ENCODE measurements at regions not wholly inside any gene's neighbourhood (a gene's known extent, or its start where the extent isn't known, plus 50 kb on each side); places are given as distances from the start of the nearest gene placed in this dataset.

DNA sequence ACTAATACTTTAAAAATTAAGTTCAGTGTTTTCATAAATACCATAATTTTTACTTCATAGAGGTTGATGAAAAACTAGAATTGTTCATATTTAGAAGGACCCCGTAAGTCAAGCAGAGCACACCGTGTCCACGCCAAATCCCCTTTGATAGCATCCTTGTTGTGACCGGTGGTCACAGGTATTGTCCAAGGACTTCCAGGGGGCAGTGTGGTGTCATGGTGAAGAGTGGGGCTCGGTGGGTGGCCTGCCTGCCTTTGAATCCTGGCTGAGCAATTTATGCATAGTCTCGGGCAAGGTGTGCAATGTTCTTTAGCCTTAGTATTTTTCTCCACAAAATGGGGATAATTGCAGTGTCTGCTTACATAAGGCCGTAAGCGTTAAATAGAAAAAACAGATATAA, 169.9 kb downstream of the KTN1 start:
- Histone ChIP-seq H3K27me3 (ENCODE audit: control insufficient read depth in 5 of 5, insufficient read depth in 4 of 5, low read length in 5 of 5) (no peaks in the 10 kb centered on the region), H3K9ac (ENCODE audit: low read length in 5 of 5) (no peak overlapping the region), H3K4me1 (ENCODE audit: control insufficient read depth in 5 of 5, insufficient read depth in 5 of 5, low read length in 5 of 5) (peaks cover 0 to 11% (median 5%) of the 10 kb centered on the region in 5 donors), H3K36me3 (ENCODE audit: control insufficient read depth in 5 of 5, insufficient read depth in 5 of 5, low read length in 5 of 5) (no peaks in the 10 kb centered on the region), H3K9me3 (ENCODE audit: control insufficient read depth in 5 of 5, low read length in 5 of 5) (no peaks in the 10 kb centered on the region), H3K4me3 (ENCODE audit: low read depth in 1 of 5, low read length in 5 of 5) (no peak overlapping the region), H3K27ac (ENCODE audit: low read depth, low read length) (no peak overlapping the region)

- Histone ChIP-seq H3K9me3 (ENCODE audit: control insufficient read depth in 5 of 5, low read length in 5 of 5) (no peaks in the 10 kb centered on the region), H3K27me3 (ENCODE audit: control insufficient read depth in 5 of 5, insufficient read depth in 4 of 5, low read length in 5 of 5) (no peaks in the 10 kb centered on the region), H3K36me3 (ENCODE audit: control insufficient read depth in 5 of 5, insufficient read depth in 5 of 5, low read length in 5 of 5) (no peaks in the 10 kb centered on the region), H3K9ac (ENCODE audit: low read length in 5 of 5) (no peak overlapping the region), H3K4me3 (ENCODE audit: low read depth in 1 of 5, low read length in 5 of 5) (no peak overlapping the region), H3K4me1 (ENCODE audit: control insufficient read depth in 5 of 5, insufficient read depth in 5 of 5, low read length in 5 of 5) (peaks cover 0 to 11% (median 5%) of the 10 kb centered on the region in 5 donors), H3K27ac (ENCODE audit: low read depth, low read length) (no peak overlapping the region)
Measured at GRCh38 chr14:55752580-55753390, 172.8 kb downstream of the KTN1 start.

GRCh38 chr14:55754471-55754870, 174.5 kb downstream of the KTN1 start:
- H3K27ac ChIP-seq (ENCODE audit: low read depth, low read length) = no peak overlapping the region
- no peaks in the 10 kb centered on the region for H3K9me3 ChIP-seq (ENCODE audit: control insufficient read depth in 5 of 5, low read length in 5 of 5)
- H3K4me3 ChIP-seq (ENCODE audit: low read depth in 1 of 5, low read length in 5 of 5) = no peak overlapping the region
- peaks cover 0 to 11% (median 5%) of the 10 kb centered on the region in 5 donors for H3K4me1 ChIP-seq (ENCODE audit: control insufficient read depth in 5 of 5, insufficient read depth in 5 of 5, low read length in 5 of 5)
- no peak overlapping the region for H3K9ac ChIP-seq (ENCODE audit: low read length in 5 of 5)
- H3K27me3 ChIP-seq (ENCODE audit: control insufficient read depth in 5 of 5, insufficient read depth in 4 of 5, low read length in 5 of 5) = no peaks in the 10 kb centered on the region
- no peaks in the 10 kb centered on the region for H3K36me3 ChIP-seq (ENCODE audit: control insufficient read depth in 5 of 5, insufficient read depth in 5 of 5, low read length in 5 of 5)

DNA sequence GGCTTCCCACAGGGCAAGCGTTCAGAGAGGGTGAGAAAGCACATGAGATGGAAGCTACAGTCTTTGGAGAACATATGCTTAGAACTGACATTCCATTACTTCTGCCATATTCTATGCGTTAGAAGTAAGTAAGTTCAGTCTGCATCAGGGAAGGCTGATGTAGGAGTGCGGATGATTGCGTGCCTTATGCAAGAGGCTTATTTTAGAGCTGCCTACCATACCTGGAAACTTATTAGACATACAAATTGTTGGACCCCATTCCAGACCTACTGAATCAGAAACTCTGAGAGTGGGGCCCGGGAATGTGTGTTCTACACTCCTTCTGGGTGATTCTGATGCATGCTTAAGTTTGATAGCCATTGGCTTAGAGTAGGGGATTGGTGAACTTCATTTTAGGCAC, 174.9 kb downstream of the KTN1 start:
- Histone ChIP-seq H3K9me3 (ENCODE audit: control insufficient read depth in 5 of 5, low read length in 5 of 5) (no peaks in the 10 kb centered on the region), H3K4me3 (ENCODE audit: low read depth in 1 of 5, low read length in 5 of 5) (no peak overlapping the region), H3K36me3 (ENCODE audit: control insufficient read depth in 5 of 5, insufficient read depth in 5 of 5, low read length in 5 of 5) (no peaks in the 10 kb centered on the region), H3K27me3 (ENCODE audit: control insufficient read depth in 5 of 5, insufficient read depth in 4 of 5, low read length in 5 of 5) (no peaks in the 10 kb centered on the region), H3K27ac (ENCODE audit: low read depth, low read length) (no peak overlapping the region), H3K4me1 (ENCODE audit: control insufficient read depth in 5 of 5, insufficient read depth in 5 of 5, low read length in 5 of 5) (peaks cover 0 to 11% (median 5%) of the 10 kb centered on the region in 5 donors), H3K9ac (ENCODE audit: low read length in 5 of 5) (no peak overlapping the region)

DNA sequence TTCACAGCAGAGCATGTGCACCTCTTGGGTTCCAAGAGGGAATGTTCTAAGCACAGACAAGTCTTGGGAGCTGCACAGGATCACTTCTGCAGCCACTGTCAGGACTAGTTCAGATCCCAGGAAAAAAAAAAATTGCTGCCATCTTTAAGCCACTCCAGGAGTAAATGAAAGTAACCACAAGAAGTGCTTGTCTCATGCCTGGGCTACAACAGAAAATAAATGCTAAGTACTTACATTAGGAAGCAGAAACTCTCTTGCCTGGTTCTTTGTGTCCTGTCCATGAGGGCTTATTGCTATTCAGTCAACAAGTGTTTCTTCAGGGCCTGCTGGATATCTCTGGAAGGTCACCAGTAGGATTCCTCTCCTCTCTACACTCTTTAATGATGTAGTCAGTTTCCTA, 176.1 kb downstream of the KTN1 start:
- H3K4me1 ChIP-seq (ENCODE audit: control insufficient read depth in 5 of 5, insufficient read depth in 5 of 5, low read length in 5 of 5) = peaks cover 0 to 11% (median 5%) of the 10 kb centered on the region in 5 donors
- H3K9ac ChIP-seq (ENCODE audit: low read length in 5 of 5) = no peak overlapping the region
- H3K9me3 ChIP-seq (ENCODE audit: control insufficient read depth in 5 of 5, low read length in 5 of 5) = no peaks in the 10 kb centered on the region
- H3K27me3 ChIP-seq (ENCODE audit: control insufficient read depth in 5 of 5, insufficient read depth in 4 of 5, low read length in 5 of 5) = no peaks in the 10 kb centered on the region
- H3K4me3 ChIP-seq (ENCODE audit: low read depth in 1 of 5, low read length in 5 of 5) = no peak overlapping the region
- no peaks in the 10 kb centered on the region for H3K36me3 ChIP-seq (ENCODE audit: control insufficient read depth in 5 of 5, insufficient read depth in 5 of 5, low read length in 5 of 5)
- H3K27ac ChIP-seq (ENCODE audit: low read depth, low read length) = no peak overlapping the region

- no peaks in the 10 kb centered on the region for H3K36me3 ChIP-seq (ENCODE audit: control insufficient read depth in 5 of 5, insufficient read depth in 5 of 5, low read length in 5 of 5)
- H3K4me1 ChIP-seq (ENCODE audit: control insufficient read depth in 5 of 5, insufficient read depth in 5 of 5, low read length in 5 of 5) = peaks cover 0 to 11% (median 5%) of the 10 kb centered on the region in 5 donors
Measured at GRCh38 chr14:55756557-55756956, 176.6 kb downstream of the KTN1 start.

GRCh38 chr14:55758796-55759195, 178.8 kb downstream of the KTN1 start:
- Histone ChIP-seq H3K27ac (ENCODE audit: low read depth, low read length) (no peak overlapping the region), H3K36me3 (ENCODE audit: control insufficient read depth in 5 of 5, insufficient read depth in 5 of 5, low read length in 5 of 5) (no peaks in the 10 kb centered on the region), H3K9ac (ENCODE audit: low read length in 5 of 5) (no peak overlapping the region), H3K9me3 (ENCODE audit: control insufficient read depth in 5 of 5, low read length in 5 of 5) (no peaks in the 10 kb centered on the region), H3K4me3 (ENCODE audit: low read depth in 1 of 5, low read length in 5 of 5) (no peak overlapping the region), H3K27me3 (ENCODE audit: control insufficient read depth in 5 of 5, insufficient read depth in 4 of 5, low read length in 5 of 5) (no peaks in the 10 kb centered on the region), H3K4me1 (ENCODE audit: control insufficient read depth in 5 of 5, insufficient read depth in 5 of 5, low read length in 5 of 5) (peaks cover 0 to 5% (median 0%) of the 10 kb centered on the region in 5 donors)

More at GRCh38 chr14:55756557-55756956, 176.6 kb downstream of the KTN1 start:
- no peaks in the 10 kb centered on the region for H3K9me3 ChIP-seq (ENCODE audit: control insufficient read depth in 5 of 5, low read length in 5 of 5)
- H3K4me3 ChIP-seq (ENCODE audit: low read depth in 1 of 5, low read length in 5 of 5) = no peak overlapping the region
- H3K27ac ChIP-seq (ENCODE audit: low read depth, low read length) = no peak overlapping the region
- H3K27me3 ChIP-seq (ENCODE audit: control insufficient read depth in 5 of 5, insufficient read depth in 4 of 5, low read length in 5 of 5) = no peaks in the 10 kb centered on the region
- no peak overlapping the region for H3K9ac ChIP-seq (ENCODE audit: low read length in 5 of 5)

DNA sequence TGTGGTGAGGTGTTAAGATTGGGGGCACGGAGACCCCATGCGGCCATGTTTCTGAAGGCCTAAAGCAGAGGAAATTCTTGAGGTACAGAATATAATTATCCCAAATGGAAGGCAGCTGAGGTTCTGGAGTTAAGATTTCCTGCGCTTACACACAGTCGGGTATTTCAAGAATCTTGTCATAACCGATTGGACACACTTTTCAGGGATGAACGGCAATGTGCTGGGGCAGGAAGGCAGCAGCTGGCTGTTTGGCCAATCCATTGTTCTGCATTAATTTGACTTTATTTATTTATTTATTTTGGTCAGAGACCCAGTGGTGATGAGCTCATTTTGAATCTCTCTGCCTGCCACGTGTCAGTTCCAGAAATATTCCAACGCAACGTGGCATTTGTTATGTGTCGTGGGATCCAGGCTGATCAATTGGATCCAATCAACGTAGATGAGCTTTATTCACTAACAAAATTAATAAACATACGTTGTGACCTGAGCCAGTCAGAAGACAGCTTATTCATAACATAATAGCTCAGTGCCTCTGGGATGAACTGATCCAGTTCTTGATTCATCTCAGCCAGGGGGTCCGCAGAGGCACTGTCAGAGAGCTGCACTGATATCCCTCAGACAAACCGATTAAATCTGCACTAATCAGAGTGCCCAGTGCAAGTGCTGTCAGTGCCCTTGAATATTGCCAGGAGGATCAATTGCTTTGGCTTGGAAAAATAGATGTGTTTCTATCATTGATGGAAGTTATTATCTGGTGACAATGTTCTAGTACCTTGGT, 181.0 kb downstream of the KTN1 start:
- no peak overlapping the region for H3K9ac ChIP-seq (ENCODE audit: low read length in 5 of 5)
- peaks cover 0 to 5% (median 0%) of the 10 kb centered on the region in 5 donors for H3K4me1 ChIP-seq (ENCODE audit: control insufficient read depth in 5 of 5, insufficient read depth in 5 of 5, low read length in 5 of 5)
- no peaks in the 10 kb centered on the region for H3K36me3 ChIP-seq (ENCODE audit: control insufficient read depth in 5 of 5, insufficient read depth in 5 of 5, low read length in 5 of 5)
- no peaks in the 10 kb centered on the region for H3K9me3 ChIP-seq (ENCODE audit: control insufficient read depth in 5 of 5, low read length in 5 of 5)
- H3K27me3 ChIP-seq (ENCODE audit: control insufficient read depth in 5 of 5, insufficient read depth in 4 of 5, low read length in 5 of 5) = no peaks in the 10 kb centered on the region
- H3K4me3 ChIP-seq (ENCODE audit: low read depth in 1 of 5, low read length in 5 of 5) = no peak overlapping the region
- H3K27ac ChIP-seq (ENCODE audit: low read depth, low read length) = no peak overlapping the region

DNA sequence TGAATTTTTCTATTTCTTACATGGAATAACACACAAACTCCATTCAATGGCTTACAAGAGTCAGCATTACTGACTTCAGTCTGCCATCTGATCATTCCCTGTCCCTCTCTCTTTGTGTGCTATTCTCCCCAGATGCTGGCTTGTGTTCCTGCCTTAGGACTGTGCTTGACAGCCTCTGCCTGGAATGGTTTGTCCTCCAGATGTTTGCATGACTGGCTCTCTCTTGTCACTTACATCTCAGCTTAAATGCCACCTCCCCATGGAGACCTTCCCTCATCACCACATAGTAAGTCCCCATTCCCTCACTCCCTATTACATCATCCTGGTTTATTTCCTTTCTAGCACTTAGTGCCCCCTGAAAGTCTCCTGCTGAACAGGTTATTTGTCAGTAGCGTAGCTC, 181.6 kb downstream of the KTN1 start:
- Histone ChIP-seq H3K27me3 (ENCODE audit: control insufficient read depth in 5 of 5, insufficient read depth in 4 of 5, low read length in 5 of 5) (no peaks in the 10 kb centered on the region), H3K36me3 (ENCODE audit: control insufficient read depth in 5 of 5, insufficient read depth in 5 of 5, low read length in 5 of 5) (no peaks in the 10 kb centered on the region), H3K9ac (ENCODE audit: low read length in 5 of 5) (no peak overlapping the region), H3K9me3 (ENCODE audit: control insufficient read depth in 5 of 5, low read length in 5 of 5) (no peaks in the 10 kb centered on the region), H3K4me1 (ENCODE audit: control insufficient read depth in 5 of 5, insufficient read depth in 5 of 5, low read length in 5 of 5) (peaks cover 0 to 5% (median 0%) of the 10 kb centered on the region in 5 donors), H3K4me3 (ENCODE audit: low read depth in 1 of 5, low read length in 5 of 5) (no peak overlapping the region), H3K27ac (ENCODE audit: low read depth, low read length) (no peak overlapping the region)

- Histone ChIP-seq H3K9ac (ENCODE audit: low read length in 5 of 5) (no peak overlapping the region), H3K4me3 (ENCODE audit: low read depth in 1 of 5, low read length in 5 of 5) (no peak overlapping the region), H3K27me3 (ENCODE audit: control insufficient read depth in 5 of 5, insufficient read depth in 4 of 5, low read length in 5 of 5) (no peaks in the 10 kb centered on the region), H3K4me1 (ENCODE audit: control insufficient read depth in 5 of 5, insufficient read depth in 5 of 5, low read length in 5 of 5) (peaks cover 0 to 5% (median 0%) of the 10 kb centered on the region in 5 donors), H3K36me3 (ENCODE audit: control insufficient read depth in 5 of 5, insufficient read depth in 5 of 5, low read length in 5 of 5) (no peaks in the 10 kb centered on the region), H3K27ac (ENCODE audit: low read depth, low read length) (no peak overlapping the region), H3K9me3 (ENCODE audit: control insufficient read depth in 5 of 5, low read length in 5 of 5) (no peaks in the 10 kb centered on the region)
Measured at GRCh38 chr14:55762595-55763232, 182.7 kb downstream of the KTN1 start.

All from subcutaneous abdominal adipose tissue (tissue), 5 donors.